ENCODE measurements at regions not wholly inside any gene's neighbourhood (a gene's known extent, or its start where the extent isn't known, plus 50 kb on each side); places are given as distances from the start of the nearest gene placed in this dataset.

GRCh38 chr6:153668758-153669157 is 370.3 kb upstream of the OPRM1 start:
- TF ChIP-seq ELF4 (IDR thresholded peaks at IDR 0.05) (no peak), ZNF384 (IDR thresholded peaks at IDR 0.05) (no peak), FOXA1 (IDR thresholded peaks at IDR 0.05) (no peak), FOXK2 (IDR thresholded peaks at IDR 0.05) (no peak), SP1 (IDR thresholded peaks at IDR 0.05) (no peak), HDGF (IDR thresholded peaks at IDR 0.05; ENCODE audit: borderline replicate concordance) (no peak), FOXM1 (IDR thresholded peaks at IDR 0.05; ENCODE audit: borderline replicate concordance) (no peak), CTBP1 (IDR thresholded peaks at IDR 0.05; ENCODE audit: borderline replicate concordance) (no peak), TARDBP (IDR thresholded peaks at IDR 0.05) (no peak), NFRKB (IDR thresholded peaks at IDR 0.05) (no peak), SUZ12 (IDR thresholded peaks at IDR 0.05) (no peak), L3MBTL2 (conservative IDR thresholded peaks at IDR 0.05) (no peak), BHLHE40 (IDR thresholded peaks at IDR 0.05; ENCODE audit: borderline replicate concordance) (no peak)

Data from HEK293T (cell line).